ENCODE measurements at regions not wholly inside any gene's neighbourhood (a gene's known extent, or its start where the extent isn't known, plus 50 kb on each side); places are given as distances from the start of the nearest gene placed in this dataset.

DNA sequence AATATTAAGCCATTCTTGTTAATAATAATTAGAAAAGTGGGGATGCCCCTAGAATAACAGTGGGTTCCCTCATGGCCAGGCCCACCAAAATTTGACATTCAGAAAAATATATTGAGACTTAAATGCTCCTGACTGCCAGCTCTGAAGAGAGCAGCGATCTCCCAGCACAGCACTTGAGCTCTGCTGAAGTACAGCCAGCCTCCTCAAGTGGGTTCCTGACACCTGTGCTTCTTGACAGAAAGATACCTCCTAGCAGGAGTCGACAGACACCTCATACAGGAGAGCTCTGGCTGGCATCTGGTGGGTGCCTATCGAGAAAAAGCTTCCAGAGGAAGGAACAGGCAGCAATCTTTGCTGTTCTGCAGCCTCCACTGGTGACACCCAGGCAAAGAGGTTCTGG, 261.5 kb downstream of the DTWD2 start:
- TF ChIP-seq CTCF (IDR thresholded peaks at IDR 0.05) (no peak), EP300 (IDR thresholded peaks at IDR 0.05) (no peak), POLR2A (IDR thresholded peaks at IDR 0.05) (no peak)
